Pancreas (tissue), 10 donors: ENCODE measurements at regions not wholly inside any gene's neighbourhood (a gene's known extent, or its start where the extent isn't known, plus 50 kb on each side); places are given as distances from the start of the nearest gene placed in this dataset.
A peak's percentile ranks its signal among the peaks of the same experiment; 100 is the strongest.

Experiments
- ATAC-seq, 4 donors: fragments of 200-7000 bp; cut with Tn5 transposase; one replicate each; pipeline versions ENCODE4 v1.8.0 to v1.9.1; 2020; ENCODE audit warnings: mild to moderate bottlenecking in 4 of 4, moderate library complexity in 4 of 4
- DNase-seq, 6 donors: peaks; one replicate each; pipeline ENCODE4 v3.0.0-alpha.2; 2020
- FAIRE-seq: peaks from 2 replicates; lab custom pipeline; 2012; peaks lifted over from hg19 to GRCh38; lab: Jason Lieb, UNC
- H3K27ac ChIP-seq, 4 donors: fragments of 200-600 bp; sonication (generic); 1 replicate in 3 of 4; 2 replicates in 1 of 4; pipeline versions ENCODE4 v1.5.0 to v1.8.0; 2020
- H3K27me3 ChIP-seq, 4 donors: fragments of 200-600 bp; one replicate each; pipeline ENCODE4 v1.8.0; 2021
- H3K36me3 ChIP-seq, 3 donors: fragments of 200-600 bp; sonication (generic) in 1 of 3; one replicate each; pipeline versions ENCODE4 v1.5.0 to v1.8.0; 2020 to 2021
- H3K4me1 ChIP-seq, 3 donors: fragments of 200-600 bp; one replicate each; pipeline ENCODE4 v1.8.0; 2021
- H3K4me3 ChIP-seq, 4 donors: fragments of 200-600 bp; sonication (generic) in 2 of 4; one replicate each; pipeline versions ENCODE4 v1.5.0 to v1.8.0; 2020 to 2021
- H3K9me3 ChIP-seq, 4 donors: fragments of 200-600 bp; one replicate each; pipeline ENCODE4 v1.8.0; 2021
- WGBS, 2 donors: extraction: QIAGEN DNeasy Blood & Tissue Kit; methylation state at CpG; one replicate each; pipeline ENCODE4 v1.1.7; 2013; 5-methylcytosine and 5-hydroxymethylcytosine counted together
- intact Hi-C, 3 donors: fragments of 100-400 bp; cut with DNase I; formaldehyde crosslinking; loops; one replicate each; pipeline versions ENCODE4 v1.11.1 to v1.14.2; 2022
- TF ChIP-seq, protein P1 (sequence below), 4 donors: fragments of 200-600 bp; sonication (generic) in 3 of 4; IDR thresholded peaks; one replicate each; pipeline versions ENCODE4 v1.5.0 to v1.8.0; 2021; ENCODE audit warnings: antibody characterized with exemption in 4 of 4
- donor health status: healthy with polysubstance abuse.
- donor health status: DM: no; HTN: no; CAD: no; lungs with moderate emphysema.
- donor health status: DM: no; HTN: no; CAD: no.
- donor health status: control.
- donor health status: control.
- donor health status: Bipolar disorder and iron deficiency.
- donor health status: DM: yes; HTN: yes; CAD: no.
- donor health status: DM: no; HTN: no; CAD: no.
- donor health status: DM: no; HTN: no; CAD: no.
- donor health status: DM: yes; HTN: yes; CAD: no.

GRCh38 chr5:180424094-180424493 lies 70.1 kb upstream of the CNOT6 start:
- Histone ChIP-seq H3K27ac (no peak overlapping the region), H3K36me3 (no peaks in the 10 kb centered on the region), H3K9me3 (no peaks in the 10 kb centered on the region), H3K4me1 (no peaks in the 10 kb centered on the region), H3K4me3 (no peak overlapping the region), H3K27me3 (no peaks in the 10 kb centered on the region)
- no peak for FAIRE-seq
- no peak for ATAC-seq
- TF ChIP-seq, protein P1, sequence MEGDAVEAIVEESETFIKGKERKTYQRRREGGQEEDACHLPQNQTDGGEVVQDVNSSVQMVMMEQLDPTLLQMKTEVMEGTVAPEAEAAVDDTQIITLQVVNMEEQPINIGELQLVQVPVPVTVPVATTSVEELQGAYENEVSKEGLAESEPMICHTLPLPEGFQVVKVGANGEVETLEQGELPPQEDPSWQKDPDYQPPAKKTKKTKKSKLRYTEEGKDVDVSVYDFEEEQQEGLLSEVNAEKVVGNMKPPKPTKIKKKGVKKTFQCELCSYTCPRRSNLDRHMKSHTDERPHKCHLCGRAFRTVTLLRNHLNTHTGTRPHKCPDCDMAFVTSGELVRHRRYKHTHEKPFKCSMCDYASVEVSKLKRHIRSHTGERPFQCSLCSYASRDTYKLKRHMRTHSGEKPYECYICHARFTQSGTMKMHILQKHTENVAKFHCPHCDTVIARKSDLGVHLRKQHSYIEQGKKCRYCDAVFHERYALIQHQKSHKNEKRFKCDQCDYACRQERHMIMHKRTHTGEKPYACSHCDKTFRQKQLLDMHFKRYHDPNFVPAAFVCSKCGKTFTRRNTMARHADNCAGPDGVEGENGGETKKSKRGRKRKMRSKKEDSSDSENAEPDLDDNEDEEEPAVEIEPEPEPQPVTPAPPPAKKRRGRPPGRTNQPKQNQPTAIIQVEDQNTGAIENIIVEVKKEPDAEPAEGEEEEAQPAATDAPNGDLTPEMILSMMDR (IDR thresholded peaks at IDR 0.05): no peak
- intact Hi-C loops: no loop called here
- no peak for DNase-seq
- 78 to 82% methylated on average over 7 of the region's 7 CpGs for WGBS, 2 donors

DNA sequence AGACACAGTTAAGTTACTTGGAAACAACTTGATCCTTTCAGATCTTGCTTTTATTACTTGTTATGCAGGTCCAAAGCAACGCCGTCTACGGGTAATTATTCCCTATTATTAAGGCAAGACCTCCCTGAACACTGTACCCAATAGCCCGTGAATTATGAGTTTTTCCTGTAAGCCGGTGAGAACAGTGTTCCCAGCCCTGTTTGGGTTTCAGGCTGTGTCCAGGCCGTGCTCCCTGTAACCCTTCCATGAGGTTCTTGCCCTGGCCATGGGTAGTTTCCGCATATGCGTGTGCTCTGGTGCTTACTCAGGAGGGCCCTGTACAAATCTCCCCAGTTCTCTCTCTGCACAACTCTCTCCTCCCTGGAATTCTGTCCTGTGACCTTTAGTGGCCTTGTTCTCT lies 65.6 kb upstream of the CNOT6 start:
- Histone ChIP-seq H3K9me3 (no peaks in the 10 kb centered on the region), H3K27ac (no peak overlapping the region), H3K36me3 (no peaks in the 10 kb centered on the region), H3K4me3 (no peak overlapping the region), H3K27me3 (no peaks in the 10 kb centered on the region), H3K4me1 (no peaks in the 10 kb centered on the region)
- no peak for DNase-seq
- FAIRE-seq: no peak
- WGBS, 2 donors: 83 to 94% methylated on average over 8 of the region's 8 CpGs
- intact Hi-C loops: no loop called here
- ATAC-seq: no peak
- TF ChIP-seq, protein P1 (IDR thresholded peaks at IDR 0.05): no peak

DNA sequence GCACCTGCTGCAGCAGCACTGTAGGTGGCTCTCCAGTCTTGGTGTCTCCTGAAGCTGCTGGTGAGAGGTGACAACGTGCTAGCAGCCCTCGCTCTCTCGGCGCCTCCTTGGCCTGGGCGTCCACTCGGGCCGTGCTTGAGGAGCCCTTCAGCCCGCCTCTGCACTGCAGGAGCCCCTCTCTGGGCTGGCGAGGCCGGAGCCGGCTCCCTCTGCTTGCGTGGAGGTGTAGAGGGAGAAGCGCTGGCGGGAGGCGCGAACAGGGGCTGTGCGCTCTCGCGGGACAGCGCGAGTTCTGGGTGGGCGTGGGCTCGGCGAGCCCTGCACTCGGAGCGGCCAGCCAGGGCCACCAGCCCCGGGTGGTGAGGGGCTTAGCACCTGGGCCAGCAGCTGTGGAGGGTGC lies 62.2 kb upstream of the CNOT6 start:
- no peak overlapping the region for H3K4me3 ChIP-seq
- no peak overlapping the region for H3K27ac ChIP-seq
- 84 to 91% methylated on average over 25 to 27 of the region's 27 CpGs for WGBS, 2 donors
- no peak for ATAC-seq
- H3K36me3 ChIP-seq: no peaks in the 10 kb centered on the region
- intact Hi-C loops: no loop called here
- no peak for FAIRE-seq
- no peaks in the 10 kb centered on the region for H3K9me3 ChIP-seq
- H3K27me3 ChIP-seq: no peaks in the 10 kb centered on the region
- H3K4me1 ChIP-seq: no peaks in the 10 kb centered on the region
- TF ChIP-seq, protein P1 (IDR thresholded peaks at IDR 0.05): no peak
- DNase-seq: peak in 1 of 6 donors; percentile 64

DNA sequence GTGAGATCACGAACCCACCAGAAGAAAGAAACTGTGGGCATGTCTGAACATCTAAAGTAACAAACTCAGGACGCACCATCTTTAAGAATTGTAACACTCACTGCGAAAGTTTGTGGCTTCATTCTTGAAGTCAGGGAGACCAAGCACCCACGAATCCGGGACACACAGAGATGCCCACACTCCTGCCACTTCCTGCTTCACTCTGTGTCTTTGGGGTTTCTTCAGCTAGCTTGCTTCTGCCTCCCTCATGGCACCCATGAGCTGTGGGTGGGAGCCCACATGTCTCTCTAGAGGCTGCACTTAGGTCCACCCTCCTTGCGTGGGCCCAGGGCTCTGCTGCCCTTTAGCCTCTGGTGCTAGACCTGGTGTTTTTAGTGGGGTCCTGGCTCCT lies 61.2 kb upstream of the CNOT6 start:
- Histone ChIP-seq H3K4me1 (no peaks in the 10 kb centered on the region), H3K27ac (no peak overlapping the region), H3K4me3 (no peak overlapping the region), H3K9me3 (no peaks in the 10 kb centered on the region), H3K27me3 (no peaks in the 10 kb centered on the region), H3K36me3 (no peaks in the 10 kb centered on the region)
- no peak for DNase-seq
- intact Hi-C loops: no loop called here
- no peak for ATAC-seq
- no peak for FAIRE-seq
- WGBS, 2 donors: 75 to 78% methylated on average over 6 of the region's 6 CpGs
- TF ChIP-seq, protein P1 (IDR thresholded peaks at IDR 0.05): no peak

DNA sequence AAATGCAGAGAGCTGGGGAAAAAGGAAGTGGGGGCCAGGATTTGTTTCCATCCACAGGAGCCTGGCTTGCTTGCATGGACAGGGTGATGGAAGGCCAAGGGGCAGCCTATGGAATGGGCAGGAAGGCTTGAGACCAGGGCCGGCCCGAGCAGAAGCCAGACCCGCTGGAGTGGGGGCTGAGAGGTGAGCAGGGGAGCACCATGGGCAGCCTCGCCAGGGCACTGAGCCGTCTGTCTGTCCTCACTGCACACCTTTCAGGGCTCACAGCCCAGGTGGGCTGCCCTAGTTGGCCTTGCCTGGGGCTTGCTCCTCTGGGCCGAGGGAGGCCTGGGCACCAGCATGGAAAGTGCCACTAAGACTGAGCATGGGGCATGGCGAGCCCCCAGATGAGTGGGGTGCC lies 58.6 kb upstream of the CNOT6 start:
- no peaks in the 10 kb centered on the region for H3K36me3 ChIP-seq
- no peak for DNase-seq
- no peaks in the 10 kb centered on the region for H3K4me1 ChIP-seq
- TF ChIP-seq, protein P1 (IDR thresholded peaks at IDR 0.05): no peak
- H3K4me3 ChIP-seq: no peak overlapping the region
- H3K27ac ChIP-seq: no peak overlapping the region
- no peaks in the 10 kb centered on the region for H3K27me3 ChIP-seq
- WGBS, 2 donors: 78 to 92% methylated on average over 5 to 7 of the region's 7 CpGs
- ATAC-seq: no peak
- no peak for FAIRE-seq
- no peaks in the 10 kb centered on the region for H3K9me3 ChIP-seq
- intact Hi-C loops: no loop called here
